Astrocyte (in vitro differentiated cells and primary cell): ENCODE measurements at regions not wholly inside any gene's neighbourhood (a gene's known extent, or its start where the extent isn't known, plus 50 kb on each side); places are given as distances from the start of the nearest gene placed in this dataset.
A peak's percentile ranks its signal among the peaks of the same experiment; 100 is the strongest.

Source experiments
- DNase-seq: peaks from one replicate; pipeline ENCODE4 v3.0.0-alpha.2; 2010; ENCODE audit warnings: low read depth
- FAIRE-seq: peaks from 2 replicates; lab custom pipeline; 2011; peaks lifted over from hg19 to GRCh38; lab: Jason Lieb, UNC
- H2AFZ ChIP-seq: 2 replicates; pipeline ENCODE4 v1.6.0; 2012; ENCODE audit warnings: low read depth, low read length, inconsistent platforms
- H3K27ac ChIP-seq: 2 replicates; pipeline ENCODE4 v1.5.1; 2011; ENCODE audit warnings: low read depth, low read length, inconsistent platforms
- H3K27me3 ChIP-seq: 2 replicates; pipeline ENCODE4 v1.6.0; 2011; ENCODE audit warnings: low read length, inconsistent platforms; ENCODE audit not compliant: insufficient read depth
- H3K36me3 ChIP-seq: 2 replicates; pipeline ENCODE4 v1.5.1; 2011; ENCODE audit warnings: low read length, inconsistent platforms; ENCODE audit not compliant: insufficient read depth
- H3K4me1 ChIP-seq: 2 replicates; pipeline ENCODE4 v1.5.1; 2011; ENCODE audit warnings: low read length, inconsistent platforms; ENCODE audit not compliant: insufficient read depth
- H3K4me2 ChIP-seq: 2 replicates; pipeline ENCODE4 v1.6.0; 2012; ENCODE audit warnings: low read length, inconsistent platforms
- H3K4me3 ChIP-seq: 2 replicates; pipeline ENCODE4 v1.5.1; 2011; ENCODE audit warnings: low read depth, mild to moderate bottlenecking, low read length, inconsistent platforms; ENCODE audit not compliant: insufficient read depth
- H3K79me2 ChIP-seq: 2 replicates; pipeline ENCODE4 v1.6.0; 2012; ENCODE audit warnings: mild to moderate bottlenecking, low read length, inconsistent platforms; ENCODE audit not compliant: insufficient read depth
- H3K9ac ChIP-seq: 2 replicates; pipeline ENCODE4 v1.6.0; 2012; ENCODE audit warnings: mild to moderate bottlenecking, low read length, inconsistent platforms
- H3K9me3 ChIP-seq: 2 replicates; pipeline ENCODE4 v1.5.1; 2012; ENCODE audit warnings: low read depth, mild to moderate bottlenecking, low read length, inconsistent platforms; ENCODE audit not compliant: insufficient read depth
- H4K20me1 ChIP-seq: 2 replicates; pipeline ENCODE4 v1.6.0; 2012; ENCODE audit warnings: low read length, inconsistent platforms; ENCODE audit not compliant: insufficient read depth
- H3K27ac Mint-ChIP-seq: one replicate; pipeline ENCODE4 v1.8.0; 2021; ENCODE audit warnings: mild to moderate bottlenecking, mixed read lengths; ENCODE audit not compliant: unreplicated experiment
- H3K27me3 Mint-ChIP-seq: one replicate; pipeline ENCODE4 v1.8.0; 2021; ENCODE audit warnings: low read depth, mixed read lengths; ENCODE audit not compliant: unreplicated experiment
- H3K36me3 Mint-ChIP-seq: one replicate; pipeline ENCODE4 v1.8.0; 2021; ENCODE audit warnings: low read depth, mixed read lengths; ENCODE audit not compliant: unreplicated experiment
- H3K4me1 Mint-ChIP-seq: one replicate; pipeline ENCODE4 v1.8.0; 2021; ENCODE audit warnings: low read depth, mixed read lengths; ENCODE audit not compliant: unreplicated experiment
- H3K4me3 Mint-ChIP-seq: one replicate; pipeline ENCODE4 v1.8.0; 2021; ENCODE audit warnings: mild to moderate bottlenecking, moderate library complexity, mixed read lengths; ENCODE audit not compliant: unreplicated experiment
- H3K9me3 Mint-ChIP-seq: one replicate; pipeline ENCODE4 v1.8.0; 2021; ENCODE audit warnings: mild to moderate bottlenecking, mixed read lengths; ENCODE audit not compliant: unreplicated experiment
- EZH2 ChIP-seq: IDR thresholded peaks from 2 replicates; pipeline ENCODE4 v1.6.1; 2012; ENCODE audit warnings: mild to moderate bottlenecking, low read length, inconsistent platforms; ENCODE audit not compliant: insufficient read depth
- TF ChIP-seq, protein P1 (sequence below): IDR thresholded peaks from 2 replicates; pipeline ENCODE4 v1.5.1; 2011; ENCODE audit warnings: low read depth, mild to moderate bottlenecking, inconsistent platforms, low read length, moderate library complexity; ENCODE audit not compliant: insufficient read depth

DNA sequence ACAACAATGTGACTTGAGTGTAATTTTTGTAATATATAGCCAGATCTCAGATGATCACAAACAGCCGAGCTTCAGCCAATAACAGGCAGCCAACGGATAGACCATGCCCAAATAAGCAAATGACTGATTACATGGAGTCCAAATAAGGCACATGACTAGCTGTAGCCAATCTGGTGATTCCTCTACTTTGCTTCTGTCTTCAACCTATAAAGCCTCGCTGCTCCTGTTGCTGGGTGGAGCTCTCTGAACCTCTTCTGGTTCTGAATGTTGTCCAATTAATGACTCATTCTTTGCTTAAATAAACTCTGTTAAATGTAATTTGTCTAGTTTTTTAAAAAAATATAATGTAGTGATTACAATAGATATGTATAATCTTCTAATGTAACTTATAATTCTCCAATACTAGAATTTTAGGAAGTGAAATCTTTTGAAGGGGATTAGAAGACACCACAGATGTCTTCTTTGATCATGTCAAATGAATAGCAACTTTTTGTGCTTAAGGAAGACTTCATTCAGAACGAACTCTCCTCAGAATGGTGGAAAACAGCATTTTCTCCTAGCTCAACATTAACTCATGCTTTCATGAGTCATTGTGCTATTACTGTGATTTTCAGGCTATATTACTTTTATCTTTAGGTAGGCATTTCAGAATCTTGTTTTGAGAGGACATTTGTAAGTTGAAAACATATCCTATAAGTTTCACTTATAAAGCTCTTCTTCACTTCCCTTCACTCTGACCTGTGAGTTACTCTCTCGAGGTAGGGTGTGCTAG is 857.8 kb upstream of the B3GALT2 start:
- FAIRE-seq (no peak), DNase-seq (peak; percentile 37)
- no peaks in the 10 kb centered on the region for H3K36me3 ChIP-seq
- H3K9me3 ChIP-seq, result no peaks in the 10 kb centered on the region
- H3K4me1 ChIP-seq, result no peaks in the 10 kb centered on the region
- Mint-ChIP-seq H3K27ac (no peak overlapping the region), H3K4me3 (no peak overlapping the region), H3K9me3 (no peaks in the 10 kb centered on the region), H3K36me3 (no peaks in the 10 kb centered on the region), H3K27me3 (no peaks in the 10 kb centered on the region), H3K4me1 (peaks cover 14% of the 10 kb centered on the region)
- no peak overlapping the region for H3K9ac ChIP-seq
- no peaks in the 10 kb centered on the region for H3K27me3 ChIP-seq
- H2AFZ ChIP-seq, result no peak overlapping the region
- no peaks in the 10 kb centered on the region for H3K79me2 ChIP-seq
- no peaks in the 10 kb centered on the region for H4K20me1 ChIP-seq
- H3K4me2 ChIP-seq, result no peak overlapping the region
- TF ChIP-seq, protein P1, sequence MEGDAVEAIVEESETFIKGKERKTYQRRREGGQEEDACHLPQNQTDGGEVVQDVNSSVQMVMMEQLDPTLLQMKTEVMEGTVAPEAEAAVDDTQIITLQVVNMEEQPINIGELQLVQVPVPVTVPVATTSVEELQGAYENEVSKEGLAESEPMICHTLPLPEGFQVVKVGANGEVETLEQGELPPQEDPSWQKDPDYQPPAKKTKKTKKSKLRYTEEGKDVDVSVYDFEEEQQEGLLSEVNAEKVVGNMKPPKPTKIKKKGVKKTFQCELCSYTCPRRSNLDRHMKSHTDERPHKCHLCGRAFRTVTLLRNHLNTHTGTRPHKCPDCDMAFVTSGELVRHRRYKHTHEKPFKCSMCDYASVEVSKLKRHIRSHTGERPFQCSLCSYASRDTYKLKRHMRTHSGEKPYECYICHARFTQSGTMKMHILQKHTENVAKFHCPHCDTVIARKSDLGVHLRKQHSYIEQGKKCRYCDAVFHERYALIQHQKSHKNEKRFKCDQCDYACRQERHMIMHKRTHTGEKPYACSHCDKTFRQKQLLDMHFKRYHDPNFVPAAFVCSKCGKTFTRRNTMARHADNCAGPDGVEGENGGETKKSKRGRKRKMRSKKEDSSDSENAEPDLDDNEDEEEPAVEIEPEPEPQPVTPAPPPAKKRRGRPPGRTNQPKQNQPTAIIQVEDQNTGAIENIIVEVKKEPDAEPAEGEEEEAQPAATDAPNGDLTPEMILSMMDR, result no peak
- no peak for TF ChIP-seq EZH2
- H3K27ac ChIP-seq, result no peak overlapping the region
- H3K4me3 ChIP-seq, result no peak overlapping the region

GRCh38 chr1:194042736-194043135 is 856.3 kb upstream of the B3GALT2 start:
- H3K27me3 Mint-ChIP-seq, result no peaks in the 10 kb centered on the region
- no peak overlapping the region for H3K9ac ChIP-seq
- H3K36me3 Mint-ChIP-seq, result no peaks in the 10 kb centered on the region
- H3K9me3 Mint-ChIP-seq, result no peaks in the 10 kb centered on the region
- DNase-seq (no peak), FAIRE-seq (no peak)
- TF ChIP-seq EZH2, result no peak
- TF ChIP-seq, protein P1, result no peak
- H3K4me1 ChIP-seq, result no peaks in the 10 kb centered on the region
- no peak overlapping the region for H3K27ac ChIP-seq
- H3K4me1 Mint-ChIP-seq, result peaks cover 14% of the 10 kb centered on the region
- H3K79me2 ChIP-seq, result no peaks in the 10 kb centered on the region
- no peak overlapping the region for H3K4me3 Mint-ChIP-seq
- no peak overlapping the region for H2AFZ ChIP-seq
- H3K4me2 ChIP-seq, result no peak overlapping the region
- no peaks in the 10 kb centered on the region for H4K20me1 ChIP-seq
- no peaks in the 10 kb centered on the region for H3K9me3 ChIP-seq
- no peak overlapping the region for H3K27ac Mint-ChIP-seq
- no peak overlapping the region for H3K4me3 ChIP-seq
- H3K27me3 ChIP-seq, result no peaks in the 10 kb centered on the region
- no peaks in the 10 kb centered on the region for H3K36me3 ChIP-seq

DNA sequence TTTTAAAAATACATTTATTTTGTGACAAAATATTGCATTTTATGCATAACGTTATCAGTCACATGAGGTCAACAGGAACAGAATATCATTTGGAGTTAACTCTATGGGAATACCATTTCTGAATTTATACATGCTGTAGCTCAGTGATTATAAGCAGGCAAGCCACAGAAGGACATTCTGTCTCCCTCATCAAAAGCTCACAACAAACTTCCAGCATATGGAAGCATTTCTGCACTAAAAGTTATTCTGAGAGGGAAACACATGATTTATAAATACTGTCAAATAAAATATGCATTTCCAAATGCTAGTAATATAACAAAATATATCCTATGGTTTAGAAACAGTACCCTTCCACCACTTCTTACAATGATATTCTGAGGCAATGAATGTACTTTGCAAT is 854.1 kb upstream of the B3GALT2 start:
- TF ChIP-seq, protein P1, result no peak
- TF ChIP-seq EZH2, result no peak
- H3K27me3 ChIP-seq, result no peaks in the 10 kb centered on the region
- H3K4me2 ChIP-seq, result no peak overlapping the region
- FAIRE-seq, result no peak
- Mint-ChIP-seq H3K27ac (no peak overlapping the region), H3K9me3 (no peaks in the 10 kb centered on the region), H3K27me3 (no peaks in the 10 kb centered on the region), H3K4me3 (no peak overlapping the region), H3K4me1 (peaks cover 10% of the 10 kb centered on the region), H3K36me3 (no peaks in the 10 kb centered on the region)
- H3K27ac ChIP-seq, result no peak overlapping the region
- no peak for DNase-seq
- no peak overlapping the region for H2AFZ ChIP-seq
- H3K4me3 ChIP-seq, result no peak overlapping the region
- H3K79me2 ChIP-seq, result no peaks in the 10 kb centered on the region
- H3K9me3 ChIP-seq, result no peaks in the 10 kb centered on the region
- H3K36me3 ChIP-seq, result no peaks in the 10 kb centered on the region
- H3K9ac ChIP-seq, result no peak overlapping the region
- H3K4me1 ChIP-seq, result no peaks in the 10 kb centered on the region
- no peaks in the 10 kb centered on the region for H4K20me1 ChIP-seq
